DMS153 (cell line): ENCODE measurements at regions not wholly inside any gene's neighbourhood (a gene's known extent, or its start where the extent isn't known, plus 50 kb on each side); places are given as distances from the start of the nearest gene placed in this dataset.
A peak's percentile ranks its signal among the peaks of the same experiment; 100 is the strongest.

Experiments used
- DNase-seq: peaks from one replicate; lab custom pipeline; 2025; lab: John Stamatoyannopoulos, UW

GRCh38 chrX:38856670-38857265, 55.5 kb downstream of the MID1IP1 start:
- no peak for DNase-seq

- DNase-seq: no peak
Observed at GRCh38 chrX:38857736-38858523, 56.7 kb downstream of the MID1IP1 start.

GRCh38 chrX:38859602-38860001, 58.3 kb downstream of the MID1IP1 start:
- DNase-seq: no peak

- DNase-seq: no peak
Observed at GRCh38 chrX:38860106-38861013, 59.1 kb downstream of the MID1IP1 start.

GRCh38 chrX:38861489-38861888, 60.2 kb downstream of the MID1IP1 start:
- no peak for DNase-seq

GRCh38 chrX:38862100-38862499, 60.8 kb downstream of the MID1IP1 start:
- DNase-seq: no peak

GRCh38 chrX:38864165-38864564, 62.9 kb downstream of the MID1IP1 start:
- DNase-seq: no peak

GRCh38 chrX:38868321-38868720, 67.1 kb downstream of the MID1IP1 start:
- no peak for DNase-seq

GRCh38 chrX:38868941-38869401, 67.7 kb downstream of the MID1IP1 start:
- DNase-seq: no peak

- DNase-seq: no peak
Observed at GRCh38 chrX:38870361-38870895, 69.2 kb downstream of the MID1IP1 start.

GRCh38 chrX:38871129-38872029, 70.1 kb downstream of the MID1IP1 start:
- DNase-seq: peak; percentile 10

- no peak for DNase-seq
Observed at GRCh38 chrX:38877366-38877765, 76.1 kb downstream of the MID1IP1 start.

GRCh38 chrX:38878641-38879340, 77.5 kb downstream of the MID1IP1 start:
- no peak for DNase-seq

GRCh38 chrX:38879631-38880220, 78.5 kb downstream of the MID1IP1 start:
- peak; percentile 71 for DNase-seq

- no peak for DNase-seq
Observed at GRCh38 chrX:38880296-38880854, 79.1 kb downstream of the MID1IP1 start.

GRCh38 chrX:38881066-38881465, 79.8 kb downstream of the MID1IP1 start:
- no peak for DNase-seq

GRCh38 chrX:38881727-38882126, 80.5 kb downstream of the MID1IP1 start:
- DNase-seq: no peak

GRCh38 chrX:38882894-38883626, 81.8 kb downstream of the MID1IP1 start:
- DNase-seq: no peak

GRCh38 chrX:38886112-38886511, 84.9 kb downstream of the MID1IP1 start:
- DNase-seq: no peak
